SK-N-MC (cell line): ENCODE measurements at regions not wholly inside any gene's neighbourhood (a gene's known extent, or its start where the extent isn't known, plus 50 kb on each side); places are given as distances from the start of the nearest gene placed in this dataset.

Experiments
- EZH2 ChIP-seq: fragments of 200-600 bp; sonication (generic); IDR thresholded peaks from one replicate; pipeline ENCODE4 v1.6.1; 2017; ENCODE audit warnings: antibody characterized with exemption
- FOXP2 ChIP-seq: optimal IDR thresholded peaks from 2 replicates; pipeline ENCODE3; 2011; ENCODE audit warnings: mild to moderate bottlenecking, moderate library complexity; ENCODE audit not compliant: insufficient read depth; ENCODE audit errors: extremely low read length, control extremely low read depth
- POLR2AphosphoS5 ChIP-seq: IDR thresholded peaks from 2 replicates; pipeline ENCODE4 v1.6.1; 2012; ENCODE audit warnings: mild to moderate bottlenecking, low read depth, low read length, borderline replicate concordance

- no peak for TF ChIP-seq POLR2AphosphoS5
- TF ChIP-seq EZH2, result no peak
- no peak for TF ChIP-seq FOXP2
These were observed 195.7 kb upstream of the MMADHC start for GRCh38 chr2:149783284-149783683.
